GM23338 (cell line): ENCODE measurements at regions not wholly inside any gene's neighbourhood (a gene's known extent, or its start where the extent isn't known, plus 50 kb on each side); places are given as distances from the start of the nearest gene placed in this dataset.

ENCODE experiments used
- ATAC-seq: fragments of 200-7000 bp; cut with Tn5 transposase; 3 replicates; pipeline ENCODE4 v1.9.1; 2020
- DNase-seq: peaks from one replicate; pipeline ENCODE4 v3.0.0-alpha.2; 2015; ENCODE audit warnings: low spot score
- H2AFZ ChIP-seq: fragments of 200-600 bp; sonication (generic); 2 replicates; pipeline ENCODE4 v1.8.0; 2016; ENCODE audit warnings: antibody characterized with exemption, mild to moderate bottlenecking, moderate library complexity
- H3F3A ChIP-seq: fragments of 200-600 bp; sonication (generic); replicated peaks from 2 replicates; pipeline ENCODE4 v1.8.0; 2017; ENCODE audit warnings: antibody characterized with exemption, mixed run types, low read depth
- H3K27ac ChIP-seq: fragments of 200-600 bp; sonication (generic); 2 replicates; pipeline ENCODE4 v1.6.1; 2016; ENCODE audit warnings: low read depth
- H3K27me3 ChIP-seq: fragments of 200-600 bp; sonication (generic); 2 replicates; pipeline ENCODE4 v1.8.0; 2016; ENCODE audit warnings: mild to moderate bottlenecking, mixed run types, moderate library complexity; ENCODE audit not compliant: insufficient read depth
- H3K36me3 ChIP-seq: fragments of 200-600 bp; sonication (generic); 2 replicates; pipeline ENCODE4 v1.8.0; 2016; ENCODE audit warnings: mild to moderate bottlenecking; ENCODE audit not compliant: insufficient read depth
- H3K4me1 ChIP-seq: fragments of 200-600 bp; sonication (generic); 2 replicates; pipeline ENCODE4 v1.8.0; 2016; ENCODE audit warnings: mild to moderate bottlenecking, moderate library complexity; ENCODE audit not compliant: insufficient read depth
- H3K4me2 ChIP-seq: fragments of 200-600 bp; sonication (generic); 2 replicates; pipeline ENCODE4 v1.7.1; 2017; ENCODE audit warnings: mixed run types
- H3K4me3 ChIP-seq: fragments of 200-600 bp; sonication (generic); 2 replicates; pipeline ENCODE4 v1.6.1; 2016; ENCODE audit warnings: mixed run types
- H3K79me2 ChIP-seq: fragments of 200-600 bp; sonication (generic); replicated peaks from 2 replicates; pipeline ENCODE4 v1.8.0; 2017; ENCODE audit warnings: mild to moderate bottlenecking; ENCODE audit not compliant: insufficient read depth
- H3K9me2 ChIP-seq: fragments of 200-600 bp; sonication (generic); 2 replicates; pipeline ENCODE4 v1.8.0; 2017; ENCODE audit not compliant: insufficient read depth
- H4K20me1 ChIP-seq: fragments of 200-600 bp; sonication (generic); replicated peaks from 2 replicates; pipeline ENCODE4 v1.8.0; 2017; ENCODE audit warnings: mild to moderate bottlenecking; ENCODE audit not compliant: insufficient read depth
- H3K27ac Mint-ChIP-seq: 2 replicates; pipeline ENCODE4 v1.8.0; 2020; ENCODE audit warnings: inconsistent platforms, mild to moderate bottlenecking, moderate library complexity, mixed read lengths
- H3K27me3 Mint-ChIP-seq: 3 replicates; pipeline ENCODE4 v1.8.0; 2022; ENCODE audit warnings: low read depth, mild to moderate bottlenecking, moderate library complexity, mixed read lengths, inconsistent platforms; ENCODE audit not compliant: insufficient read depth, poor library complexity
- H3K36me3 Mint-ChIP-seq: 3 replicates; pipeline ENCODE4 v1.8.0; 2021; ENCODE audit warnings: low read depth, mild to moderate bottlenecking, inconsistent platforms, moderate library complexity, mixed read lengths
- H3K4me1 Mint-ChIP-seq: 3 replicates; pipeline ENCODE4 v1.8.0; 2020; ENCODE audit warnings: mild to moderate bottlenecking, inconsistent platforms, mixed read lengths
- H3K4me3 Mint-ChIP-seq: 3 replicates; pipeline ENCODE4 v1.8.0; 2021; ENCODE audit warnings: moderate library complexity, mild to moderate bottlenecking, inconsistent platforms, mixed read lengths
- H3K9me3 Mint-ChIP-seq: 3 replicates; pipeline ENCODE4 v1.8.0; 2020; ENCODE audit warnings: moderate library complexity, mild to moderate bottlenecking, inconsistent platforms, mixed read lengths
- EZH2phosphoT487 ChIP-seq: fragments of 200-600 bp; sonication (generic); IDR thresholded peaks from one replicate; pipeline ENCODE4 v1.8.1; 2018; ENCODE audit warnings: antibody characterized with exemption; ENCODE audit not compliant: unreplicated experiment
- NANOG ChIP-seq: IDR thresholded peaks from 2 replicates; pipeline ENCODE4 v1.6.1; 2016; ENCODE audit warnings: antibody characterized with exemption, borderline replicate concordance
- POLR2AphosphoS5 ChIP-seq: IDR thresholded peaks from 2 replicates; pipeline ENCODE4 v1.6.1; 2016; ENCODE audit warnings: antibody characterized with exemption, low read depth
- ZNF114 ChIP-seq: fragments of 250-450 bp; sonication (Bioruptor Pico); IDR thresholded peaks from 2 replicates; pipeline ENCODE4 v1.5.0; 2020; ENCODE audit warnings: mild to moderate bottlenecking, moderate library complexity
- ZNF331 ChIP-seq: fragments of 250-450 bp; sonication (Bioruptor Pico); IDR thresholded peaks from 2 replicates; pipeline ENCODE4 v1.5.0; 2020; ENCODE audit warnings: low read depth, mild to moderate bottlenecking, moderate library complexity
- TF ChIP-seq, protein P1 (sequence below): fragments of 250-450 bp; sonication (Bioruptor Pico); IDR thresholded peaks from 2 replicates; pipeline ENCODE4 v1.5.0; 2020; ENCODE audit warnings: mild to moderate bottlenecking, moderate library complexity

DNA sequence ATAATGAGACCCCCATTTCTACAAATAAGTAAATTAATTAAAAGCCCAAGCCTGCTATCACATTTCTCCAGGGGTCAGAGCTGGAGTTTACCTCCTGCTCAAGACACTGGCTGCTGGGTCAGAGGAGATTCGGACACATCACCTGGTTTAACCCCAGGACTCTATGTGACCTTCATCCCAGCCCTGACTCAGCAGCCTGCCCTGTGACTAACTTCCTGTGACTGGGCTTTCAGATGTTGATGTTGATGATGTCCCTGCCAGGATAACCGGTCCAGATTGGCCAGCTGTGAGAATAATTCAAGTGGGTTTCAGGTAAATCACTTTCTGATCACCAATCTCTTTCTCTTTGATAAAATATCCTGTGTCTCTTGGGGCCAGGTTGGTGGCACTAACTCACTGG is 102.4 kb upstream of the MAML3 start (continued):
- TF ChIP-seq, protein P1, sequence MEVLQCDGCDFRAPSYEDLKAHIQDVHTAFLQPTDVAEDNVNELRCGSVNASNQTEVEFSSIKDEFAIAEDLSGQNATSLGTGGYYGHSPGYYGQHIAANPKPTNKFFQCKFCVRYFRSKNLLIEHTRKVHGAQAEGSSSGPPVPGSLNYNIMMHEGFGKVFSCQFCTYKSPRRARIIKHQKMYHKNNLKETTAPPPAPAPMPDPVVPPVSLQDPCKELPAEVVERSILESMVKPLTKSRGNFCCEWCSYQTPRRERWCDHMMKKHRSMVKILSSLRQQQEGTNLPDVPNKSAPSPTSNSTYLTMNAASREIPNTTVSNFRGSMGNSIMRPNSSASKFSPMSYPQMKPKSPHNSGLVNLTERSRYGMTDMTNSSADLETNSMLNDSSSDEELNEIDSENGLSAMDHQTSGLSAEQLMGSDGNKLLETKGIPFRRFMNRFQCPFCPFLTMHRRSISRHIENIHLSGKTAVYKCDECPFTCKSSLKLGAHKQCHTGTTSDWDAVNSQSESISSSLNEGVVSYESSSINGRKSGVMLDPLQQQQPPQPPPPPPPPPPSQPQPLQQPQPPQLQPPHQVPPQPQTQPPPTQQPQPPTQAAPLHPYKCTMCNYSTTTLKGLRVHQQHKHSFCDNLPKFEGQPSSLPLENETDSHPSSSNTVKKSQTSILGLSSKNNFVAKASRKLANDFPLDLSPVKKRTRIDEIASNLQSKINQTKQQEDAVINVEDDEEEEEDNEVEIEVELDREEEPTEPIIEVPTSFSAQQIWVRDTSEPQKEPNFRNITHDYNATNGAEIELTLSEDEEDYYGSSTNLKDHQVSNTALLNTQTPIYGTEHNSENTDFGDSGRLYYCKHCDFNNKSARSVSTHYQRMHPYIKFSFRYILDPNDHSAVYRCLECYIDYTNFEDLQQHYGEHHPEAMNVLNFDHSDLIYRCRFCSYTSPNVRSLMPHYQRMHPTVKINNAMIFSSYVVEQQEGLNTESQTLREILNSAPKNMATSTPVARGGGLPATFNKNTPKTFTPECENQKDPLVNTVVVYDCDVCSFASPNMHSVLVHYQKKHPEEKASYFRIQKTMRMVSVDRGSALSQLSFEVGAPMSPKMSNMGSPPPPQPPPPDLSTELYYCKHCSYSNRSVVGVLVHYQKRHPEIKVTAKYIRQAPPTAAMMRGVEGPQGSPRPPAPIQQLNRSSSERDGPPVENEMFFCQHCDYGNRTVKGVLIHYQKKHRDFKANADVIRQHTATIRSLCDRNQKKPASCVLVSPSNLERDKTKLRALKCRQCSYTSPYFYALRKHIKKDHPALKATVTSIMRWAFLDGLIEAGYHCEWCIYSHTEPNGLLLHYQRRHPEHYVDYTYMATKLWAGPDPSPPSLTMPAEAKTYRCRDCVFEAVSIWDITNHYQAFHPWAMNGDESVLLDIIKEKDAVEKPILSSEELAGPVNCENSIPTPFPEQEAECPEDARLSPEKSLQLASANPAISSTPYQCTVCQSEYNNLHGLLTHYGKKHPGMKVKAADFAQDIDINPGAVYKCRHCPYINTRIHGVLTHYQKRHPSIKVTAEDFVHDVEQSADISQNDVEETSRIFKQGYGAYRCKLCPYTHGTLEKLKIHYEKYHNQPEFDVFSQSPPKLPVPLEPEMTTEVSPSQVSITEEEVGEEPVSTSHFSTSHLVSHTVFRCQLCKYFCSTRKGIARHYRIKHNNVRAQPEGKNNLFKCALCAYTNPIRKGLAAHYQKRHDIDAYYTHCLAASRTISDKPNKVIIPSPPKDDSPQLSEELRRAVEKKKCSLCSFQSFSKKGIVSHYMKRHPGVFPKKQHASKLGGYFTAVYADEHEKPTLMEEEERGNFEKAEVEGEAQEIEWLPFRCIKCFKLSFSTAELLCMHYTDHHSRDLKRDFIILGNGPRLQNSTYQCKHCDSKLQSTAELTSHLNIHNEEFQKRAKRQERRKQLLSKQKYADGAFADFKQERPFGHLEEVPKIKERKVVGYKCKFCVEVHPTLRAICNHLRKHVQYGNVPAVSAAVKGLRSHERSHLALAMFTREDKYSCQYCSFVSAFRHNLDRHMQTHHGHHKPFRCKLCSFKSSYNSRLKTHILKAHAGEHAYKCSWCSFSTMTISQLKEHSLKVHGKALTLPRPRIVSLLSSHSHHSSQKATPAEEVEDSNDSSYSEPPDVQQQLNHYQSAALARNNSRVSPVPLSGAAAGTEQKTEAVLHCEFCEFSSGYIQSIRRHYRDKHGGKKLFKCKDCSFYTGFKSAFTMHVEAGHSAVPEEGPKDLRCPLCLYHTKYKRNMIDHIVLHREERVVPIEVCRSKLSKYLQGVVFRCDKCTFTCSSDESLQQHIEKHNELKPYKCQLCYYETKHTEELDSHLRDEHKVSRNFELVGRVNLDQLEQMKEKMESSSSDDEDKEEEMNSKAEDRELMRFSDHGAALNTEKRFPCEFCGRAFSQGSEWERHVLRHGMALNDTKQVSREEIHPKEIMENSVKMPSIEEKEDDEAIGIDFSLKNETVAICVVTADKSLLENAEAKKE (CRISPR knock-in tag): no peak

DNA sequence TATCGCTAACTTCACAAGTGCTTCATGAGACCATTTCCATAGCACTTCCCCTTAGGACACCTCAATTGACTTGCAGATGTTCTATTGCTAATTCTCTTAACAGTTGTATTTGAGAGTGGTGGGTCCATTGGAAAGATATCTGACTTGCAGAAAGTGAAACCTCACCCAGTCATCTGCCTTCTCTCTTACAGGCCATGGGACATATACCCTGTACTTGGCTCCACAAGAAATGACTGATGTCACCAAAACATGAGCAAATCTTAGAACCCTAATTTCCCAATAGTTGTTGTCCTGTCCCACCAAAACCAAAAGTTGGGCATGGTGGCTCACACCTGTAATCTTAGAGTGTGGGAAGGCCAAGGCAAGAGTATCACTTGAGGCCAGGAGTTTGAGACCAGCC is 101.9 kb upstream of the MAML3 start:
- Mint-ChIP-seq H3K9me3 (no peaks in the 10 kb centered on the region), H3K4me1 (peaks cover 38% of the 10 kb centered on the region), H3K4me3 (no peak overlapping the region), H3K27ac (no peak overlapping the region), H3K27me3 (peaks cover 14% of the 10 kb centered on the region), H3K36me3 (no peaks in the 10 kb centered on the region)
- no peaks in the 10 kb centered on the region for H3K79me2 ChIP-seq
- H3K9me2 ChIP-seq: 0 out of 2 replicates have a peak, but pooled peaks cover 3% of the 10 kb centered on the region
- H2AFZ ChIP-seq: no peak overlapping the region; the same call in 1 of the 2 replicates
- H3F3A ChIP-seq: no peaks in the 10 kb centered on the region; the same call in 1 of the 2 replicates
- DNase-seq (no peak), ATAC-seq (no peak)
- no peak overlapping the region for H3K27ac ChIP-seq
- H3K27me3 ChIP-seq: peaks cover 22% of the 10 kb centered on the region
- H3K36me3 ChIP-seq: no peaks in the 10 kb centered on the region
- H3K4me1 ChIP-seq: peaks cover 41% of the 10 kb centered on the region
- no peak overlapping the region for H3K4me3 ChIP-seq
- H3K4me2 ChIP-seq: 0 out of 2 replicates have a peak overlapping the region, but pooled peaks have one; percentile 25
- H4K20me1 ChIP-seq: no peaks in the 10 kb centered on the region
- TF ChIP-seq, protein P1 (CRISPR knock-in tag): no peak
- TF ChIP-seq EZH2phosphoT487 (no peak), ZNF114 (CRISPR knock-in tag) (no peak), POLR2AphosphoS5 (no peak), ZNF331 (no peak), NANOG (no peak)
